ENCODE measurements at regions not wholly inside any gene's neighbourhood (a gene's known extent, or its start where the extent isn't known, plus 50 kb on each side); places are given as distances from the start of the nearest gene placed in this dataset.

- peaks cover 0 to 2% (median 0%) of the 10 kb centered on the region in 8 donors for H3K9me3 Mint-ChIP-seq
Observed at GRCh38 chr6:94350833-94351232, 931.5 kb upstream of the EPHA7 start.

GRCh38 chr6:94349227-94349626 lies 929.9 kb upstream of the EPHA7 start:
- Mint-ChIP-seq H3K9me3 (peaks cover 0 to 2% (median 0%) of the 10 kb centered on the region in 8 donors), H3K27me3 (no peaks in the 10 kb centered on the region), H3K27ac (no peak overlapping the region), H3K4me3 (no peak overlapping the region), H3K36me3 (no peaks in the 10 kb centered on the region), H3K4me1 (no peaks in the 10 kb centered on the region)
- DNase-seq: no peak
- Histone ChIP-seq H3K4me3 (ENCODE audit: low read length in 2 of 2) (no peak overlapping the region), H3K27me3 (ENCODE audit: insufficient read depth, low read length) (no peaks in the 10 kb centered on the region), H3K36me3 (ENCODE audit: insufficient read depth, low read length) (no peaks in the 10 kb centered on the region), H3K9me3 (ENCODE audit: control insufficient read depth in 1 of 2, low read length in 2 of 2) (no peaks in the 10 kb centered on the region), H3K4me1 (ENCODE audit: insufficient read depth, low read length) (no peaks in the 10 kb centered on the region), H3K27ac (ENCODE audit: low read depth, low read length) (no peak overlapping the region)
- ChIA-PET POLR2A (ENCODE audit: partially characterized antibody) (no interaction called here), CTCF (ENCODE audit: partially characterized antibody) (no interaction called here)
- intact Hi-C loops (cut with micrococcal nuclease): no loop called here

More at GRCh38 chr6:94350833-94351232, 931.5 kb upstream of the EPHA7 start:
- Mint-ChIP-seq H3K27ac (no peak overlapping the region), H3K36me3 (no peaks in the 10 kb centered on the region), H3K27me3 (no peaks in the 10 kb centered on the region), H3K4me3 (no peak overlapping the region), H3K4me1 (no peaks in the 10 kb centered on the region)
- Histone ChIP-seq H3K36me3 (ENCODE audit: insufficient read depth, low read length) (no peaks in the 10 kb centered on the region), H3K9me3 (ENCODE audit: control insufficient read depth in 1 of 2, low read length in 2 of 2) (no peaks in the 10 kb centered on the region), H3K4me1 (ENCODE audit: insufficient read depth, low read length) (no peaks in the 10 kb centered on the region), H3K27me3 (ENCODE audit: insufficient read depth, low read length) (no peaks in the 10 kb centered on the region), H3K27ac (ENCODE audit: low read depth, low read length) (no peak overlapping the region), H3K4me3 (ENCODE audit: low read length in 2 of 2) (no peak overlapping the region)
- intact Hi-C loops (cut with micrococcal nuclease): no loop called here
- no peak for DNase-seq
- POLR2A ChIA-PET (ENCODE audit: partially characterized antibody): no interaction called here
- CTCF ChIA-PET (ENCODE audit: partially characterized antibody): no interaction called here

- Histone ChIP-seq H3K4me1 (ENCODE audit: insufficient read depth, low read length) (no peaks in the 10 kb centered on the region), H3K27ac (ENCODE audit: low read depth, low read length) (no peak overlapping the region), H3K4me3 (ENCODE audit: low read length in 2 of 2) (no peak overlapping the region), H3K27me3 (ENCODE audit: insufficient read depth, low read length) (no peaks in the 10 kb centered on the region), H3K36me3 (ENCODE audit: insufficient read depth, low read length) (no peaks in the 10 kb centered on the region), H3K9me3 (ENCODE audit: control insufficient read depth in 1 of 2, low read length in 2 of 2) (no peaks in the 10 kb centered on the region)
- intact Hi-C loops (cut with micrococcal nuclease): no loop called here
- H3K9me3 Mint-ChIP-seq: peaks cover 0 to 9% (median 5%) of the 10 kb centered on the region in 8 donors
- H3K4me1 Mint-ChIP-seq: no peaks in the 10 kb centered on the region
- DNase-seq: no peak
- ChIA-PET POLR2A (ENCODE audit: partially characterized antibody) (no interaction called here), CTCF (ENCODE audit: partially characterized antibody) (no interaction called here)
- no peak overlapping the region for H3K4me3 Mint-ChIP-seq
- H3K36me3 Mint-ChIP-seq: no peaks in the 10 kb centered on the region
- no peak overlapping the region for H3K27ac Mint-ChIP-seq
- H3K27me3 Mint-ChIP-seq: no peaks in the 10 kb centered on the region
Observed at GRCh38 chr6:94344866-94345265, 925.5 kb upstream of the EPHA7 start.

- DNase-seq: no peak
- H3K27me3 Mint-ChIP-seq: no peaks in the 10 kb centered on the region
- no peaks in the 10 kb centered on the region for H3K36me3 ChIP-seq (ENCODE audit: insufficient read depth, low read length)
Observed at GRCh38 chr6:94341173-94341572, 921.8 kb upstream of the EPHA7 start.

GRCh38 chr6:94323853-94324252 lies 904.5 kb upstream of the EPHA7 start:
- Mint-ChIP-seq H3K27me3 (no peaks in the 10 kb centered on the region), H3K9me3 (peaks cover 0 to 11% (median 0%) of the 10 kb centered on the region in 8 donors), H3K27ac (no peak overlapping the region), H3K4me1 (no peaks in the 10 kb centered on the region), H3K36me3 (no peaks in the 10 kb centered on the region), H3K4me3 (no peak overlapping the region)
- ChIA-PET POLR2A (ENCODE audit: partially characterized antibody) (no interaction called here), CTCF (ENCODE audit: partially characterized antibody) (no interaction called here)
- no peak for DNase-seq
- Histone ChIP-seq H3K9me3 (ENCODE audit: control insufficient read depth in 1 of 2, low read length in 2 of 2) (no peaks in the 10 kb centered on the region), H3K4me1 (ENCODE audit: insufficient read depth, low read length) (no peaks in the 10 kb centered on the region), H3K36me3 (ENCODE audit: insufficient read depth, low read length) (no peaks in the 10 kb centered on the region), H3K27me3 (ENCODE audit: insufficient read depth, low read length) (no peaks in the 10 kb centered on the region), H3K27ac (ENCODE audit: low read depth, low read length) (no peak overlapping the region), H3K4me3 (ENCODE audit: low read length in 2 of 2) (no peak overlapping the region)
- intact Hi-C loops (cut with micrococcal nuclease): no loop called here

More at GRCh38 chr6:94341173-94341572, 921.8 kb upstream of the EPHA7 start:
- Mint-ChIP-seq H3K4me3 (no peak overlapping the region), H3K9me3 (peaks cover 0 to 9% (median 5%) of the 10 kb centered on the region in 8 donors), H3K36me3 (no peaks in the 10 kb centered on the region), H3K4me1 (no peaks in the 10 kb centered on the region), H3K27ac (no peak overlapping the region)
- POLR2A ChIA-PET (ENCODE audit: partially characterized antibody): no interaction called here
- intact Hi-C loops (cut with micrococcal nuclease): no loop called here
- Histone ChIP-seq H3K27ac (ENCODE audit: low read depth, low read length) (no peak overlapping the region), H3K27me3 (ENCODE audit: insufficient read depth, low read length) (no peaks in the 10 kb centered on the region), H3K9me3 (ENCODE audit: control insufficient read depth in 1 of 2, low read length in 2 of 2) (no peaks in the 10 kb centered on the region), H3K4me1 (ENCODE audit: insufficient read depth, low read length) (no peaks in the 10 kb centered on the region), H3K4me3 (ENCODE audit: low read length in 2 of 2) (no peak overlapping the region)
- CTCF ChIA-PET (ENCODE audit: partially characterized antibody): no interaction called here

- intact Hi-C loops (cut with micrococcal nuclease): no loop called here
- Histone ChIP-seq H3K36me3 (ENCODE audit: insufficient read depth, low read length) (no peaks in the 10 kb centered on the region), H3K9me3 (ENCODE audit: control insufficient read depth in 1 of 2, low read length in 2 of 2) (peaks cover 0 to 3% of the 10 kb centered on the region in 2 donors), H3K27me3 (ENCODE audit: insufficient read depth, low read length) (no peaks in the 10 kb centered on the region), H3K27ac (ENCODE audit: low read depth, low read length) (no peak overlapping the region), H3K4me3 (ENCODE audit: low read length in 2 of 2) (no peak overlapping the region), H3K4me1 (ENCODE audit: insufficient read depth, low read length) (no peaks in the 10 kb centered on the region)
- ChIA-PET CTCF (ENCODE audit: partially characterized antibody) (no interaction called here), POLR2A (ENCODE audit: partially characterized antibody) (no interaction called here)
- Mint-ChIP-seq H3K27me3 (no peaks in the 10 kb centered on the region), H3K4me1 (no peaks in the 10 kb centered on the region), H3K36me3 (no peaks in the 10 kb centered on the region), H3K9me3 (peaks cover 0 to 9% (median 7%) of the 10 kb centered on the region in 8 donors), H3K27ac (no peak overlapping the region), H3K4me3 (no peak overlapping the region)
- no peak for DNase-seq
Observed at GRCh38 chr6:94300424-94301144, 881.2 kb upstream of the EPHA7 start.

GRCh38 chr6:94289131-94289530 lies 869.8 kb upstream of the EPHA7 start:
- Histone ChIP-seq H3K27ac (ENCODE audit: low read depth, low read length) (no peak overlapping the region), H3K4me3 (ENCODE audit: low read length in 2 of 2) (no peak overlapping the region), H3K4me1 (ENCODE audit: insufficient read depth, low read length) (no peaks in the 10 kb centered on the region), H3K9me3 (ENCODE audit: control insufficient read depth in 1 of 2, low read length in 2 of 2) (no peaks in the 10 kb centered on the region), H3K27me3 (ENCODE audit: insufficient read depth, low read length) (no peaks in the 10 kb centered on the region), H3K36me3 (ENCODE audit: insufficient read depth, low read length) (no peaks in the 10 kb centered on the region)
- intact Hi-C loops (cut with micrococcal nuclease): no loop called here
- no peaks in the 10 kb centered on the region for H3K4me1 Mint-ChIP-seq
- CTCF ChIA-PET (ENCODE audit: partially characterized antibody): no interaction called here
- H3K36me3 Mint-ChIP-seq: no peaks in the 10 kb centered on the region
- H3K27ac Mint-ChIP-seq: no peak overlapping the region
- no peaks in the 10 kb centered on the region for H3K27me3 Mint-ChIP-seq
- DNase-seq: no peak
- POLR2A ChIA-PET (ENCODE audit: partially characterized antibody): no interaction called here
- H3K4me3 Mint-ChIP-seq: no peak overlapping the region
- H3K9me3 Mint-ChIP-seq: peaks cover 0 to 12% (median 3%) of the 10 kb centered on the region in 8 donors

- Histone ChIP-seq H3K4me3 (ENCODE audit: low read length in 2 of 2) (no peak overlapping the region), H3K27me3 (ENCODE audit: insufficient read depth, low read length) (no peaks in the 10 kb centered on the region), H3K9me3 (ENCODE audit: control insufficient read depth in 1 of 2, low read length in 2 of 2) (no peaks in the 10 kb centered on the region), H3K4me1 (ENCODE audit: insufficient read depth, low read length) (no peaks in the 10 kb centered on the region), H3K36me3 (ENCODE audit: insufficient read depth, low read length) (no peaks in the 10 kb centered on the region), H3K27ac (ENCODE audit: low read depth, low read length) (no peak overlapping the region)
- intact Hi-C loops (cut with micrococcal nuclease): no loop called here
- POLR2A ChIA-PET (ENCODE audit: partially characterized antibody): no interaction called here
- Mint-ChIP-seq H3K36me3 (no peaks in the 10 kb centered on the region), H3K9me3 (peaks cover 0 to 4% (median 0%) of the 10 kb centered on the region in 8 donors), H3K4me3 (no peak overlapping the region), H3K4me1 (no peaks in the 10 kb centered on the region), H3K27ac (no peak overlapping the region), H3K27me3 (no peaks in the 10 kb centered on the region)
- DNase-seq: no peak
- CTCF ChIA-PET (ENCODE audit: partially characterized antibody): no interaction called here
Observed at GRCh38 chr6:94278146-94278545, 858.8 kb upstream of the EPHA7 start.

Data from CD4-positive, alpha-beta memory T cell (primary cell).